ENCODE measurements at regions not wholly inside any gene's neighbourhood (a gene's known extent, or its start where the extent isn't known, plus 50 kb on each side); places are given as distances from the start of the nearest gene placed in this dataset.
"Not testable (repeated sequence)": the region's sequence is repeated elsewhere in the genome, so short reads cannot be mapped to it uniquely, and the experiment has no call there.

DNA sequence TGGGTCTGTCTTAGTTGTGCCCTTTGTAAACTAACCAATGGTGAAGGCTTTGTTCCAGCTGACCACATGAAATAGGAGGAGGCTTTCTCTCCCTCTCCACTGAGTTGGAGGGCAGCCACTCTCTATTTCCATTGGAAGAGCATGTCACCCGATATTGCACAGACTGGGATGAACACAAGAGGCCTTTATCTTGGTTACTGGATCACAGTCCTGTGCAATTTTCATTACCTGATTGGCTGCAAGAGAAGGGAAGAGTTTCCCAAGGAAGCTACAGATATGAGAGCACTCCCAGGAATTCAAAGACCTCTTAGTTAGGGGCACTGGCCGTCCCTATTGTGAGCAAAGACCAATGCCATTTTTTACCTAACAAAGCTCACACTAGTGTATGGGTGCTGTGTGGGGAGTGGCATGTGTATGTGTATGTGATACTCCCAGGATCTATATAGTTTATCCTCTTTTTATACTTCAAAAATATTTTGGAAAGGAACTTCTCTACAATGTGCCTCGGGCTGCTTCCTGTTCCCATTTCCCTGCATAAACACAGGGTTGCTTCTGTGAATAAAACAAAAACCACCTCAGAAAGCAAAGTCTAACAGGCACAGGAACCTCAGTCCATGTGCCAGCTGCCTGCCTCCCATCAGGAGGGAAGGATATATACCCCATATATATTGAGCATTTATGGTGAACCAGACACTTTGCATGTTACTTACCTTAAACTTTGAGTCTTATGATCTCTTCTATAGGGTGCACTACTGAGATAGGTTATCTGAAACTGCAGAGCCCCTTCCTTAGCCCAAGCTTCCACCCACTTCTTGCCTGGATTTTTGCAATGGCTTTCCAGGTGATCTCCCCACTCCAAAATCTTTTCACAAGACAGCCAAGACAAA lies 126.5 kb downstream of the RASSF10 start:
- TF ChIP-seq, protein P1, sequence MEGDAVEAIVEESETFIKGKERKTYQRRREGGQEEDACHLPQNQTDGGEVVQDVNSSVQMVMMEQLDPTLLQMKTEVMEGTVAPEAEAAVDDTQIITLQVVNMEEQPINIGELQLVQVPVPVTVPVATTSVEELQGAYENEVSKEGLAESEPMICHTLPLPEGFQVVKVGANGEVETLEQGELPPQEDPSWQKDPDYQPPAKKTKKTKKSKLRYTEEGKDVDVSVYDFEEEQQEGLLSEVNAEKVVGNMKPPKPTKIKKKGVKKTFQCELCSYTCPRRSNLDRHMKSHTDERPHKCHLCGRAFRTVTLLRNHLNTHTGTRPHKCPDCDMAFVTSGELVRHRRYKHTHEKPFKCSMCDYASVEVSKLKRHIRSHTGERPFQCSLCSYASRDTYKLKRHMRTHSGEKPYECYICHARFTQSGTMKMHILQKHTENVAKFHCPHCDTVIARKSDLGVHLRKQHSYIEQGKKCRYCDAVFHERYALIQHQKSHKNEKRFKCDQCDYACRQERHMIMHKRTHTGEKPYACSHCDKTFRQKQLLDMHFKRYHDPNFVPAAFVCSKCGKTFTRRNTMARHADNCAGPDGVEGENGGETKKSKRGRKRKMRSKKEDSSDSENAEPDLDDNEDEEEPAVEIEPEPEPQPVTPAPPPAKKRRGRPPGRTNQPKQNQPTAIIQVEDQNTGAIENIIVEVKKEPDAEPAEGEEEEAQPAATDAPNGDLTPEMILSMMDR (IDR thresholded peaks at IDR 0.05), result no peak
- Histone ChIP-seq H3K9ac (ENCODE audit: low read depth in 2 of 2, low read length in 2 of 2) (no peak overlapping the region), H3K4me3 (no peak overlapping the region), H3K27me3 (no peaks in the 10 kb centered on the region), H3K4me1 (peaks cover 5% of the 10 kb centered on the region), H3K36me3 (no peaks in the 10 kb centered on the region), H3K9me3 (no peaks in the 10 kb centered on the region), H3K27ac (no peak overlapping the region)
- DNase-seq, result no peak
- intact Hi-C loops (cut with DNase I), result no loop called here

DNA sequence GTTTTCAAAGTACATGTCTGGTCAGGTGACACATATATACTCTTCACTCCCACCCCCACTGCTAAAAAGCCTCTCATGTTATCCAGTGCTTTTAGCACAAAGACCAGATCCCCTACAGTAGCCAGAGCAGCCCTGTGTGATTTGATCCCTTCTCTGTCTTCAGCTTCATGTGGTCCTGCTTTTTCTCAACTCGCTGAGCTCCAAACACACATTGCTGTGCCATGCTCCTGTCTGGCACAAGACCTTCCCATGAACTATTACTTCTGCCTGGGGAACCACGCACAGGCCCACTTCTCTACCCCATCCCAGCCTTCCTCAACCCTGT lies 127.1 kb downstream of the RASSF10 start:
- H3K4me3 ChIP-seq, result no peak overlapping the region
- no peak for DNase-seq
- no peaks in the 10 kb centered on the region for H3K36me3 ChIP-seq
- TF ChIP-seq, protein P1 (IDR thresholded peaks at IDR 0.05), result no peak
- H3K9me3 ChIP-seq, result no peaks in the 10 kb centered on the region
- no peak overlapping the region for H3K27ac ChIP-seq
- H3K9ac ChIP-seq (ENCODE audit: low read depth in 2 of 2, low read length in 2 of 2), result no peak overlapping the region
- H3K4me1 ChIP-seq, result peaks cover 5% of the 10 kb centered on the region
- intact Hi-C loops (cut with DNase I), result no loop called here
- no peaks in the 10 kb centered on the region for H3K27me3 ChIP-seq

DNA sequence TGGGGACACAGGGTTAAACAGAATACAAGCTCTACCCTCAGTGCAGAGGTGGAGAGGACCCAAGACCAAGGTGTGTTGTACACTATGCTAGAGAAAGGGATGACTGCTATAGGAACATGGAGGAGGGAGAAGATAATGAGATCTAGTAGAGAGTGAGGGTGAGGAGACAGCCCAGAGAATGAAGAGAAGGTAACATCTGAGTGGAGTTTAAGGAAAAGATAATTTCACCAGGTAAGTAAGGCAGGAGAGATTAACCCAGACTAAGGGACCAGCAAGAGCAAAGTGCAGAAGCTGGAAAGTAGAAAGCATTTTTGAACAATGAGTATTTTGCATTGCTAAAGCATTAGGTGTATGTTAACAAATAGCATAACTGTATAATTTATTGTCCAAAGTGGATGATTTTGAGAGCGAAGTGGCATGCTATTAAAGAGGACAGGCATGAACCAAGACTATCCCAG lies 128.8 kb downstream of the RASSF10 start:
- TF ChIP-seq, protein P1 (IDR thresholded peaks at IDR 0.05), result no peak
- no peak for DNase-seq
- Histone ChIP-seq H3K4me1 (peaks cover 5% of the 10 kb centered on the region), H3K4me3 (no peak overlapping the region), H3K27ac (no peak overlapping the region), H3K9me3 (no peaks in the 10 kb centered on the region), H3K36me3 (no peaks in the 10 kb centered on the region), H3K27me3 (no peaks in the 10 kb centered on the region), H3K9ac (ENCODE audit: low read depth in 2 of 2, low read length in 2 of 2) (no peak overlapping the region)
- intact Hi-C loops (cut with DNase I), result no loop called here

DNA sequence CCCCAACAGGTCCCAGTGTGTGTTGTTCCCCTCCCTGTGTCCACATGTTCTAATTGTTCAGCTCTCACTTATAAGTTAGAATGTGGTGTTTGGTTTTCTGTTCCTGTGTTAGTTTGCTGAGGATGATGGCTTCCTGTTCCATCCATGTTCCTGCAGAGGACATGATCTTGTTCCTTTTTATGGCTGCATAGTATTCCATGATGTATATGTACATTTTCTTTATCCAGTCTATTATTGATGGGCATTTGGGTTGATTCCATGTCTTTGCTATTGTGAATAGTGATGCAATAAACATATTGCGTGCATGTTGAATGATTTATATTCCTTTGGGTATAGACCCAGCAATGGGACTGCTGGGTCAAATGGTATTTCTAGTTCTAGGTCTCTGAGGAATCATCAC lies 130.0 kb downstream of the RASSF10 start:
- H3K9ac ChIP-seq (ENCODE audit: low read depth in 2 of 2, low read length in 2 of 2); intact Hi-C loops (cut with DNase I): not testable (repeated sequence)

DNA sequence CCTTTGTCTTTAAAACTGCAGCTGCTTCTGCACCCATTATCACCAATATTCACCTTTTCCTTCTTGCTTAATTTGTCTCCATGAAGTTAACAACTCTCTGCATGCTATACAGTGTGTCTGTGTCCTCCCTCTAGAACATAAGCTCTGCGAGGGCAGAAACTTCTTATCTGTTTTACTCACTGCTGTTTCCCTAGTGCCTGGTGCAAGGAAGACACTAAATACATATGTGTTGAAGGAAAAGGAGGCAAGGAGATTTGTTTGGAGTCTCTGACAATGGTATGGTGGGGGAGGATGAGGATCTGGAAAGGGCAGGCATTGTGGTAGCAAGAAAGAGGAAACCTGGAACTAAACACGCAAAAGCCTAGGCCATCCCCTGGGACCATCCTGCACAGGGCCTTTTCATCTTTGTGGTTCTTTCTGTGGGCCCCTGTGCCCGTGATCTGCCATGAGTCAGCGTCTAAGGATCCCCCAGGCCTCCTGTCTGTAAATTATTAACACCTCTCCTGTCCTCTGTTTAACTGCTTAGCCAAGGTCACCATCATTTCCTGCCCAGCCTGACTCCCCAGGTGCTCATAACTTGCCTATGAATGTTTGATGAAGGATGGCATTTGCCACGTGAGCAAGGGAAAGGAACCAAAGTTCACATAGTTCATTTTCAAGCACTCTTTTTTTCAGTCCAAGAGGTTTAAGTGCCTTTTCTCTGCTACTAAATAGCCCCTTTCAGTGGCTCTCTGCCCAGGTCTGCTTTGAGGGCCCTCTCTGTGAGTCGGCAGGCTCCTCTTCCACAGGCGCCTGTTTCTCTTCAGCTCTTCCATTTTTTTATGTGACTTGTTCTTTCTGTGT lies 131.1 kb downstream of the RASSF10 start:
- Histone ChIP-seq H3K36me3 (no peaks in the 10 kb centered on the region), H3K9me3 (no peaks in the 10 kb centered on the region), H3K9ac (ENCODE audit: low read depth in 2 of 2, low read length in 2 of 2) (peak overlapping the region in 1 of 2 donors; percentile 28), H3K27me3 (no peaks in the 10 kb centered on the region), H3K4me1 (peaks cover 5% of the 10 kb centered on the region), H3K27ac (peak overlapping the region; percentile 41), H3K4me3 (no peak overlapping the region)
- TF ChIP-seq, protein P1 (IDR thresholded peaks at IDR 0.05), result no peak
- intact Hi-C loops (cut with DNase I), result no loop called here
- peak; percentile 87 for DNase-seq

More for the DNA sequence above, 130.0 kb downstream of the RASSF10 start:
- not testable (repeated sequence) for DNase-seq, H3K4me1 ChIP-seq, H3K27ac ChIP-seq, H3K4me3 ChIP-seq, H3K27me3 ChIP-seq, H3K36me3 ChIP-seq, H3K9me3 ChIP-seq
